Lower lobe of right lung (tissue), 2 donors: ENCODE measurements at regions not wholly inside any gene's neighbourhood (a gene's known extent, or its start where the extent isn't known, plus 50 kb on each side); places are given as distances from the start of the nearest gene placed in this dataset.

Experiments used
- ATAC-seq, 2 donors: fragments of 200-7000 bp; cut with Tn5 transposase; one replicate each; pipeline ENCODE4 v1.9.1; 2020 to 2022; ENCODE audit warnings: mild to moderate bottlenecking in 2 of 2, moderate library complexity in 2 of 2
- DNase-seq: peaks from one replicate; pipeline ENCODE4 v3.0.0-alpha.2; 2020
- H3K27ac ChIP-seq: fragments of 200-600 bp; one replicate; pipeline ENCODE4 v1.8.0; 2022
- H3K27me3 ChIP-seq: fragments of 200-600 bp; one replicate; pipeline ENCODE4 v1.8.0; 2022; ENCODE audit warnings: low read depth
- H3K36me3 ChIP-seq: fragments of 200-600 bp; one replicate; pipeline ENCODE4 v1.8.0; 2022; ENCODE audit warnings: mild to moderate bottlenecking
- H3K4me1 ChIP-seq: fragments of 200-600 bp; one replicate; pipeline ENCODE4 v1.8.0; 2022
- H3K4me3 ChIP-seq: fragments of 200-600 bp; one replicate; pipeline ENCODE4 v1.8.0; 2022; ENCODE audit warnings: mild to moderate bottlenecking
- H3K9me3 ChIP-seq: fragments of 200-600 bp; one replicate; pipeline ENCODE4 v1.8.0; 2022
- CTCF ChIP-seq: fragments of 200-600 bp; IDR thresholded peaks from one replicate; pipeline ENCODE4 v1.8.0; 2022; ENCODE audit warnings: antibody characterized with exemption, mild to moderate bottlenecking
- intact Hi-C: fragments of 100-400 bp; cut with DNase I; formaldehyde crosslinking; loops from one replicate; pipeline ENCODE4 v1.11.0; 2022
- donor health status: DM: no; HTN: yes; CAD: no; lungs with severe emphysema.

GRCh38 chr13:81314461-81314860, 973.5 kb upstream of the SPRY2 start:
- Histone ChIP-seq H3K4me3 (no peak overlapping the region), H3K27ac (no peak overlapping the region), H3K4me1 (no peaks in the 10 kb centered on the region), H3K27me3 (no peaks in the 10 kb centered on the region), H3K9me3 (no peaks in the 10 kb centered on the region), H3K36me3 (no peaks in the 10 kb centered on the region)
- no peak for ATAC-seq
- no peak for TF ChIP-seq CTCF
- DNase-seq, result no peak
- intact Hi-C loops, result no loop called here

- Histone ChIP-seq H3K27me3 (no peaks in the 10 kb centered on the region), H3K4me3 (no peak overlapping the region), H3K27ac (no peak overlapping the region), H3K36me3 (no peaks in the 10 kb centered on the region), H3K9me3 (no peaks in the 10 kb centered on the region), H3K4me1 (no peaks in the 10 kb centered on the region)
- TF ChIP-seq CTCF, result no peak
- no peak for ATAC-seq
- DNase-seq, result no peak
- intact Hi-C loops, result no loop called here
These were observed 965.0 kb upstream of the SPRY2 start for GRCh38 chr13:81305928-81306327.

GRCh38 chr13:81304121-81304659, 963.3 kb upstream of the SPRY2 start:
- Histone ChIP-seq H3K4me1 (no peaks in the 10 kb centered on the region), H3K4me3 (no peak overlapping the region), H3K9me3 (no peaks in the 10 kb centered on the region), H3K27ac (no peak overlapping the region), H3K36me3 (no peaks in the 10 kb centered on the region), H3K27me3 (no peaks in the 10 kb centered on the region)
- intact Hi-C loops, result no loop called here
- ATAC-seq (no peak), DNase-seq (no peak)
- TF ChIP-seq CTCF, result no peak

- intact Hi-C loops, result no loop called here
- ATAC-seq (no peak), DNase-seq (no peak)
These were observed 961.8 kb upstream of the SPRY2 start for GRCh38 chr13:81302677-81303076.

GRCh38 chr13:81302125-81302524, 961.2 kb upstream of the SPRY2 start:
- no peak for DNase-seq
- Histone ChIP-seq H3K4me1 (no peaks in the 10 kb centered on the region), H3K36me3 (no peaks in the 10 kb centered on the region), H3K27ac (no peak overlapping the region), H3K4me3 (no peak overlapping the region), H3K27me3 (no peaks in the 10 kb centered on the region), H3K9me3 (no peaks in the 10 kb centered on the region)
- no peak for ATAC-seq
- no peak for TF ChIP-seq CTCF
- intact Hi-C loops, result no loop called here

More at GRCh38 chr13:81302677-81303076, 961.8 kb upstream of the SPRY2 start:
- Histone ChIP-seq H3K4me1 (no peaks in the 10 kb centered on the region), H3K27me3 (no peaks in the 10 kb centered on the region), H3K4me3 (no peak overlapping the region), H3K36me3 (no peaks in the 10 kb centered on the region), H3K9me3 (no peaks in the 10 kb centered on the region), H3K27ac (no peak overlapping the region)
- TF ChIP-seq CTCF, result no peak

- no peak for TF ChIP-seq CTCF
- Histone ChIP-seq H3K9me3 (no peaks in the 10 kb centered on the region), H3K36me3 (no peaks in the 10 kb centered on the region), H3K4me1 (no peaks in the 10 kb centered on the region), H3K27ac (no peak overlapping the region), H3K4me3 (no peak overlapping the region), H3K27me3 (no peaks in the 10 kb centered on the region)
- DNase-seq (no peak), ATAC-seq (no peak)
- intact Hi-C loops, result no loop called here
These were observed 954.3 kb upstream of the SPRY2 start for GRCh38 chr13:81295177-81295576.
